ENCODE measurements at regions not wholly inside any gene's neighbourhood (a gene's known extent, or its start where the extent isn't known, plus 50 kb on each side); places are given as distances from the start of the nearest gene placed in this dataset.
"Not testable (repeated sequence)": the region's sequence is repeated elsewhere in the genome, so short reads cannot be mapped to it uniquely, and the experiment has no call there.

- not testable (repeated sequence) for DNase-seq
Observed at GRCh38 chr4:27075603-27076002, 215.0 kb downstream of the STIM2 start.

DNA sequence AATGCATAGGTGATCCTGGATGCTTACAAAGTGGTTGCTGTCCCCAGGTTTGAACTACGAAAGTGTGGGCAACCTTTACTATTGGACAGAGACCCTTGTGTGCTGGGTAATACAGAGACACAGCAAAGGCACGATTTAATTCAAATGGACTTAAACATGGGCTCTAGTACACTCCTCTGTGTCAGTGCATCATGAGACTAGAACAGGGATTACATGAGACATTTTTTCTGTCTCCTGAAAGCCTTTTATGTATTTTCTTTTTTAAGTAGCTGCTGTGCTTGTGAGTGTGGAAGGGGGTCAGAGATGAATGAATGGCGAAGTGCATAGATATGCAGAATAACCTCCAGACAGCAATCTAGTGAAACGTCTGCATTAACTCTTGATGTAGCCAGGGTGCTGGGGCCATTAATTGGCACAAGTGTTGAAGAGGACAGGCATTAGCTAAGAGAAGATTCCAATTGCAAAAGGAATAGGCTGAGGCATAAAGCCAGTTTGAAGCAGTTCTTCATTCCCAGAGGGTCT lies 218.4 kb downstream of the STIM2 start:
- DNase-seq: no peak

GRCh38 chr4:27081675-27082586 lies 221.3 kb downstream of the STIM2 start:
- DNase-seq: no peak

DNA sequence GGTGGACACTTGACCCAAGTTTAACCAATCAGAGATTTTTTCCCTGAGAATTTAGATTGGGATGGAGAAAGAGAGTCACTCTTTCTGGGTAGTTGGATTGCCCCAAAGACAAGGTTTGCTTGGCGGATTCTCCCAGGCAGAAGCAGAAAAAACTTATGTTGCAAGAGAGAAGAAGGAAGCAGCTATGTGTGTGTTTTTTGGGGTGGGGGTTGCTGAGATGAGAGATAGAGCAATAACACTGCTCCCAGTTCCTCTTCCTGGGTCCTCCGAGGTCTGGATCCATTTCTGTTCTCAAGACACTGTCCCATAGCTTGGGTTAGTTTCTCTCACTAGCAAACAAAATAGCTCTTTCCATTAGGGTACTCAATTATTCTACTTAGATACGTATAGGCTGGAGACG lies 222.1 kb downstream of the STIM2 start:
- DNase-seq: no peak

DNA sequence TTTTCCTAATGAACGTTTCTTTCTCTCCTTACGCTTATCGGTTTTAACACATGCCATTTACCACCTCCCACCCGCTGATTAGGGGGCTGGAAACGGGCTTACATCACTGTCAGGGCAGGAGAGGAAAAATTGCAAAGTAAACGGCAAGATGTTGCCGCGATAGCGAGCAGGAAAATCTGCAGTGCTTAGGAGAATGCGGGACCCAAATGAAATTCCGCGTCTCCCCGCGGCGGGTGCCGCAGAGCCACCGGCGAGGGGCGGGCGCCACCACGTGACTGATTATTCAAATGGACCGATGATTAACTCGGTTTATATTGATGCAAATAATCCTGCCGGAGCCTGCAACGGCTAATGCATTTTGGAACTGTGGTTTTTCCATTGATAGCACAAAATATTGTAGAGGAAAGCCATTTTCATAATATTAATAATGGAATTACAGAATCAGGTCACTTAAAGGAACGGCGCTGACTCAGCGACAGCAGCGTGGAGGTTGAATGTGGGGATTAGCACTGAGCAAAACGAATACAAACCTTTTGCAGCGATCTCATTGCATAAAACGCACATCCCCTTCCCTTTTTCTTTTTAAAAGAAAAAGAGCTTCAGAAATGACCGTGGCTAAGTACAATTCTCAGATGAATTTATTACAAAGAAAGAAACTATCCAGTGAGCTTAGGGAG lies 224.2 kb downstream of the STIM2 start:
- peak; percentile 30 for DNase-seq

GRCh38 chr4:27085396-27085795 lies 224.8 kb downstream of the STIM2 start:
- no peak for DNase-seq

- DNase-seq: no peak
Observed at GRCh38 chr4:27087306-27088045, 226.8 kb downstream of the STIM2 start.

- DNase-seq: no peak
Observed at GRCh38 chr4:27088491-27088890, 227.8 kb downstream of the STIM2 start.

DNA sequence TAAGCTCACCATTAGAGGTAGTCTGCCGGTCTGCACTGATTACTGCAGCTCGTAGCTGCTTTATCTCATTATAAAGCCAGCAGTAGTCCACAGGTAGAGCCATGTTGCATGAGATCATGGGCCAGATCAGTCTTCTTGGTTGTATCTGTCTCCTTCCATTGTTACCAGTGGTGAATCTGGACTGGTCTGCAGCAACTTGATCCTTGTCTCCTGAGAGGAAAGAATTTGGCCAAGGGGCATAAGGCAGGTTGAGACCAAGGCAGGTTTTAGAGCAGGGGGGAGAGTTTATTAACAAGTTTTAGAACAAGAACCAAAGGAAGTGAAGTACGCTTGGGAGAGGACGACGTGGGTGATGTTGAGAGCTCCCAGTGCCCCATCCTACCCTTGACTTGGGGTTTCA lies 228.5 kb downstream of the STIM2 start:
- no peak for DNase-seq

DNA sequence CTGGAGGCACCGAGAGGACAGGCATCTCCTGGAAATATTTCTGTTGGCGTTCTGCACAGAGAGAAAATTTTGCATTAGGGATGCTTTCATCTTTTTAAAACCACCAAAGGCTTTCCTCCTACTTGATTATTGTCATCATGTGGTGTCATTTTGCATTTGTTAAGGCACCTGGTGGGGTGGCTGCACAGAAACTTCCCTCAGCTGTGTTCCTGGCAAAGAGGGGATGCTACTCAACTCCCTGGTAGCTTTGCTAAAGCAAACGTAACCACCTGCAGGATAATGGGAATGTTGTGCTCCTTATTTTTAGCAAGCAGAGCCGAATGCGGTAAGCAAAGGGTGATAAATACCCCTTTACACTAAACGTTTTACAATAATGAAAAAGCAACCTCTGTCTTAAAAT lies 229.8 kb downstream of the STIM2 start:
- no peak for DNase-seq

DNA sequence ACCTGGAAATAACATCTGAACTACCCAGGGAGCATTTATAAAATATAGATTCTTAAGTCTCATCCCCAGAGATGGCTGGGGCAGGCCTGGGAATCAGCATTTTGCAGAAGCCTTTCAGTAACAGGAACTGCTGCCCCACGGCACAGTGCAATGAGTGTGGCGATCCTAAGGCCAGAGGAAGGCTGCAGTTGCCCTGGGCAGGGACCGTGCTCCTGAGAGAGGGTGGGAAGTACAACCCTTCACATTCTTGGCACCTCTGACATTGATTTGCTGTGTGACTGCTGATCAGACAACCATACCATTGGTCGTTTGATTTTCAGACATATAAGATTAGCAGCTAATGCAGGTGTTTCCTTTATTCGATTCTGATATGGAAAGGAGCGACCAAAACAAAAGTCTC lies 233.6 kb downstream of the STIM2 start:
- DNase-seq: no peak

DNA sequence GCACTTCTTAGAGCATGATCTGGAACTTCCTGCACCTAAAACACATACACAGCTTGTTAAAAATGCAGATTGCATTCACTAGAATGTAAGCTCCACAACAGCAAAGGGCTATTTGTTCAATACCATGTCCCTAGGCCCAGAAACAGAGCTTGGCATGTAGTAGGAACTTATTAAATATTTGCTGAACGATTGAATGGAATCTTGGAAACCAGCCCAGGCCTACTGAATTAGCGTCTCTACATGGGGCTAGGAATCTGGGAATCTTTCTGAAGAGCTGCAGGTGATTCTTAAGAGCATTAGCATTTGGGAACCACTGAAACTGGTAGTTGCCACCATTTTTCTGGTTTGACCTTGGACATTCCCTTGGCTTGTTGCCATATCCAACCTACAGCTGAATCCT lies 234.1 kb downstream of the STIM2 start:
- DNase-seq: no peak

GRCh38 chr4:27096142-27096824 lies 235.6 kb downstream of the STIM2 start:
- DNase-seq: no peak

GRCh38 chr4:27098034-27098433 lies 237.4 kb downstream of the STIM2 start:
- DNase-seq: no peak

DNA sequence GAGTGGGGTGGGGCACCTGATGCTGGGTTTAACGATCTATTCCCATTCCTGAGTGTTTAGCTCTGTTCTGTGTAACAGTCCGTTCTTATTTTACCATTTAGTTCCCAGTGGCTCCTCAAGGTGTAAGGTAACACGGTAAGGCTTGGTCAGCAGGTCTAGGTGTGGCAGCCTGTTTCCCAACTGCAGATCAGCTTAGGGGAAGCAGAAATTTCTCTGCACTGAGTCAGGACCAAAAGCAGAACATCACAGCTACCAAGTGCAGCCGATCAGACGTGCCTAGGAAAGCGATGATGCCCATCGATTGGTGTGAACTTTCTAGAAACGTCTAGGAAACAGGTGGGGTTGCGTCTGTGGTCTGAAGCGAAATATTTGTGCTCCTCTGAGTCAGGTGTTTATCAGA lies 240.1 kb downstream of the STIM2 start:
- no peak for DNase-seq

GRCh38 chr4:27101126-27101525 lies 240.5 kb downstream of the STIM2 start:
- no peak for DNase-seq

GRCh38 chr4:27101561-27101960 lies 240.9 kb downstream of the STIM2 start:
- DNase-seq: no peak

DNA sequence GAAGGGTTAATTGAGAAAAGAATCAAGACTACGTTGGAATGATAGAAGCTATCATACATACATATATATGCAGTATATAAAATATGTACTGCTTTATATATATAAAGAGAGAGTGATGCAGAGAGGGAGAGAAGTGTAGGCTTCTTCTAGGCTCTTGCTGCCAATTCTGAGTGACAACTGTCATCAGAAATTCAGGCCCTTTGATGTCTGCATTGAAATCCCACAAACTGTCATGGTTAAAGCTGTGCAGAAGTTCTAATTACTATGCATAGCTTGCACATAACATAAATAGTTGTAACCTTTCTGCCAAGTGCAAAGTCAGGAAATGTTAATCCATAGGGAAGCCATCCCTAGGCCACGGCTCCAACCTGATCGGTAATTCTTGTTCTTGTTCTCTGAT lies 251.0 kb downstream of the STIM2 start:
- no peak for DNase-seq

GRCh38 chr4:27112587-27112986 lies 251.9 kb downstream of the STIM2 start:
- no peak for DNase-seq

GRCh38 chr4:27115221-27115620 lies 254.6 kb downstream of the STIM2 start:
- DNase-seq: no peak

DNA sequence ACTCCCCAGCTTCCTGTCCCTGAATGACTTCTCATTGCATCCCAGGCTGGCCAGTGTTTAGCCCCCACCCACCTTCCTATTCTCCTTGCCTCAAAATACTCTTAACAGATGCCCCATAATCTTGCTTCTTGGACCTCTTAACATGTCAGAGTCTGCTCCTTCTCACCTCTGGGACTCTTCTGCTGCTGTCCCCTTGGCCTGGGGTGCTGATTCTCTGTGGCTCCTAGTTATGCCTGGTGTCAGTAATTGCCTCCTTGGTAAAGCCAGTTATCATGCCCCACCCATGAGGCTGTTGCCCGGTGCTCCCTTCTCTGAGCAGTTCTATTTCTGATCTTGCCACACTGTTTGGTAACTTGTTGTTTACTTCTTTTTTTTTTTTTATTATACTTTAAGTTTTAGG lies 256.8 kb downstream of the STIM2 start:
- DNase-seq: no peak

DNA sequence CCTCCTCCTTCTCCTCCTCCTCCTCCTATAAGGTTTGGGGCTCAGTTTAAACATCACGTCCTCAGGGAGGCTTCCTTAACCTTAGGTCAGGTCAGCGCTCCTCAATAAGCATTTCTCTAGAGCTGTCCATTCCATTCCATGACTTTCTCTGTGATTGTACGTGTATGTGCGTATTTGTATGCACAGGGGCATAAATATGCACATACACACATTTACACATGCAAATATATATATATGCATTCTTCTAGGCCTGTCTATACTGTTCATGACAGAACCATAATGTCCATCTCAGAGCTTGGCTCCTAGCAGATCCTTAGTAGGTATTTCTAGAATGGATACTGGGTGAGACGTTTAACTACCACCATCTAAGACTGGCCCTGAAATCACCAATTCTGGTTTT lies 258.6 kb downstream of the STIM2 start:
- DNase-seq: no peak

DNA sequence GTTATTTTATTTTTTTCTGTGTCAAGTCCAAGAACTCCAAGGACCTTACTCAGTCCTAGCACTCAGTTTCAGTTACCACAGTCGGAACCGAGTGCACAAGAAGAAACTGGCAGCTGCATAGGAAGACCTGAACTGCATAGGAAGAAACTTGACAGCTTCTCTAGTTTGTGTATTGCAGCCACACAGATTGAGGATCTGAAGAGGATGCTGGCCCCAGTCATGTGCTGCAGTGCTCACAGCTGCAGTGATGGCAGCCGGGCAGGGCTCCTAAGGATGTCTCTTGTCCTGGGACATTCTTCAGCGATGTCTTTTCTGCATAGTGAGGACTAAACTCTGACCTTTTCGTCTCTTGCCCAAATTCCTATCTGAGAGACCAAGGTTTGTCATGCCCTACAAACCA lies 261.2 kb downstream of the STIM2 start:
- no peak for DNase-seq
